Immature natural killer cell (primary cell): ENCODE measurements at regions not wholly inside any gene's neighbourhood (a gene's known extent, or its start where the extent isn't known, plus 50 kb on each side); places are given as distances from the start of the nearest gene placed in this dataset.

Experiments
- DNase-seq, 3 donors: peaks; one replicate each; pipeline ENCODE4 v3.0.0; 2022; ENCODE audit warnings: mixed read lengths in 1 of 3
- H3K27ac Mint-ChIP-seq, 6 donors: one replicate each; pipeline ENCODE4 v1.8.0; 2020; ENCODE audit warnings: mixed read lengths in 6 of 6, mild to moderate bottlenecking in 5 of 6, inconsistent platforms in 4 of 6, moderate library complexity in 3 of 6
- H3K27me3 Mint-ChIP-seq, 3 donors: one replicate each; pipeline ENCODE4 v1.8.0; 2020 to 2021; ENCODE audit warnings: low read depth in 3 of 3, mild to moderate bottlenecking in 3 of 3, mixed read lengths in 3 of 3, moderate library complexity in 3 of 3, inconsistent platforms in 1 of 3
- H3K36me3 Mint-ChIP-seq, 3 donors: one replicate each; pipeline ENCODE4 v1.8.0; 2020; ENCODE audit warnings: mixed read lengths in 3 of 3, inconsistent platforms in 2 of 3, mild to moderate bottlenecking in 2 of 3
- H3K4me1 Mint-ChIP-seq, 2 donors: one replicate each; pipeline ENCODE4 v1.8.0; 2020; ENCODE audit warnings: inconsistent platforms in 2 of 2, mild to moderate bottlenecking in 2 of 2, mixed read lengths in 2 of 2, moderate library complexity in 1 of 2
- H3K4me3 Mint-ChIP-seq, 5 donors: one replicate each; pipeline ENCODE4 v1.8.0; 2020; ENCODE audit warnings: mild to moderate bottlenecking in 5 of 5, mixed read lengths in 5 of 5, inconsistent platforms in 3 of 5, moderate library complexity in 3 of 5
- H3K9me3 Mint-ChIP-seq, 6 donors: one replicate each; pipeline ENCODE4 v1.8.0; 2020; ENCODE audit warnings: mild to moderate bottlenecking in 6 of 6, mixed read lengths in 6 of 6, inconsistent platforms in 4 of 6, moderate library complexity in 3 of 6

DNA sequence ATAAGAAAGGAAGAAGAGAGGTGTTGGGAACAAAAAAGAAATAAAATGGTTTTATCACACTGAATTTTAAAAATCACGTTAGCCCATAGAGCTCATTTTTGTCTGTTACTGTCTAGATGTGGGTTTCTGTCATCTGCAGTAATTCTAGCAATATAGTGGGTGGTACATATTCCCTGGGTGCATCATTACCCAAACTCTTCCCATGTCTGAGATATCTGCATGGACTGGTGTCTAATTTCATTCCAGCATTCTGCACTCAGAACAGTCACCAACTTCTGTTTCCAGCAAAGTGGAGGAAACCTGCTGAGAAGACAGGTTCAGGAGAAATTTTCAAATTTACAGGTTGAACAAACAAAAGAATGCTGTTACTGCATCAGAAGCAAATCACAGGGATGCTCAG, 263.8 kb downstream of the CDH11 start:
- peaks cover 0 to 2% (median 0%) of the 10 kb centered on the region in 3 donors for H3K27me3 Mint-ChIP-seq
- DNase-seq: no peak
- no peak overlapping the region for H3K27ac Mint-ChIP-seq
- H3K36me3 Mint-ChIP-seq: no peaks in the 10 kb centered on the region
- peaks cover 6 to 35% (median 13%) of the 10 kb centered on the region in 6 donors for H3K9me3 Mint-ChIP-seq
- no peak overlapping the region for H3K4me3 Mint-ChIP-seq
- H3K4me1 Mint-ChIP-seq: no peaks in the 10 kb centered on the region

DNA sequence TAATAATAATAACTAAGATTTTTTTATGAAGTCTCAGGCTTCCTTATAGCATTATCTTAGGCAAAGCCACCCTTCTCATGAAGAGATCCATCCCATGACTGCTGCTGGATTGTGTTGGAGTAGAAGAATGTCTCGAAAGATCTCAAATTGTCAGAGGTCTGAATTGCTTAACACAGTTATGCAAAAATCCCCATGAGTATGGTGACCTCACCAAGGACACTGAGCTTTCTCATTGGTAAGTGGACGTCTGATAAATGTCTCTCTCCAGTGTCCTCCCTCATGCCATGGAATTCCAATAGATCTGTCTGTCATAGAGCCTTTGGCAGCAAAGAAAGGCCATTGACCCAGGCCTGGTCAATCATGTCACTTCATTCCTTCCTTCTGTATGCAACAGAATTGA, 264.5 kb downstream of the CDH11 start:
- Mint-ChIP-seq H3K4me3 (no peak overlapping the region), H3K36me3 (no peaks in the 10 kb centered on the region), H3K27ac (no peak overlapping the region), H3K4me1 (no peaks in the 10 kb centered on the region), H3K27me3 (peaks cover 0 to 2% (median 0%) of the 10 kb centered on the region in 3 donors), H3K9me3 (peaks cover 6 to 35% (median 13%) of the 10 kb centered on the region in 6 donors)
- no peak for DNase-seq

DNA sequence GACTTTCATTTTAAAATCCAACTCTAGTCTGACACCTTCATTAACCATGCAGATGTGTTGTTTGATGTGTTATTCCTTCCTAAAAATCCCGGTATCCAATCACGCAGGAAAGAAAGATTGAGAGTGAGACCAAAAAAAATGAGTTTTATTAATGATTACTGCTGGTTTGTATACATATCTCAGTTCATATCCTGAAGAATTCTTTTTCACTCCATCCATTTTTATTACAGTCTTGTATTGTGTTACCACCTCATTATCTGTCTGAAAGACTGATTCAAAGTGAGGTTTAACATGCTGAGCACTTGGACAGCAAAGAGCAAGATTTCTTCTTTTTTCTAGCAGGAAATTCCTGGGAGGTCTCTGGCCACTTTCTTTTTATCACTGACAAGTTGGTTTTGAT, 268.3 kb downstream of the CDH11 start:
- Mint-ChIP-seq H3K9me3 (peaks cover 0 to 33% (median 7%) of the 10 kb centered on the region in 6 donors), H3K36me3 (no peaks in the 10 kb centered on the region), H3K27ac (no peak overlapping the region), H3K4me3 (no peak overlapping the region), H3K27me3 (peaks cover 0 to 2% (median 0%) of the 10 kb centered on the region in 3 donors), H3K4me1 (no peaks in the 10 kb centered on the region)
- no peak for DNase-seq

DNA sequence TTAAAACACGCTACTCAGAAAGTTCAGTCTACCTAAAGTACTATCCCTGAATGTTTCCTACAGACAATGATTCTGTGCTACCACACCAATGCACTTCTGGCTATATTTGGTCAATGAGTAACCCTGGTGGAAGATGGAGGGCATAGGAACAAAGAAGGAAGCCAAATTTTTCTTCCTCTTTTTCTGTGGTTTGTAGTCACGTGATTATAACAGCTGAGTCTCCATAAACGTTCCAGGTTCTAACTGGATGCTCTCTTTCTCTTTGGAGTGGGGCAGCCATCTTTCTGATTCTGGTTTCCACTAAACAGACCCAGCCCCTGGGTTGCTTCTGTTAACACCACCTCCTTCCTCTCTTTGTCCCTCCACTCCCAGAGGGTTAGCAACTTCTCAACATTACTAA, 274.9 kb downstream of the CDH11 start:
- Mint-ChIP-seq H3K27ac (no peak overlapping the region), H3K36me3 (peaks cover 0 to 5% (median 0%) of the 10 kb centered on the region in 3 donors), H3K9me3 (peaks cover 0 to 45% (median 12%) of the 10 kb centered on the region in 6 donors), H3K27me3 (peaks cover 0 to 2% (median 0%) of the 10 kb centered on the region in 3 donors), H3K4me1 (no peaks in the 10 kb centered on the region), H3K4me3 (no peak overlapping the region)
- no peak for DNase-seq

DNA sequence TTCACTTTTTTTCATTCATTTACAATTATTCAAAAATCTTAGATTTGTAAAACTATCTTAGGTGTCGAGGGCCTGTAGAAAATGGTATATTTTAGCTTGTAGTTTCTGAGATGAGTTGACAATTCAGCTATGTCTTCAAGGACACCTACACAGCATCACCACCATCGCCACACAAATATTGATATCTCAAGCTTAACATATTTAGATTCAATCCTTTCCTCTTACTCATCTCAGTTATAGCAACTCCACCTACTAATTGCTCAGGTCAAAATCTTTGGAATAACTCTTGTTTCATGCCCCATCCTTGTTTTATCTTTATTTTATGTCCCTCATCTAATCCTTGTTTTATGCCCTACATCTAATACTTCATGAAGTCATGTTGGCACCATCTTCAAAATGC, 276.8 kb downstream of the CDH11 start:
- no peaks in the 10 kb centered on the region for H3K4me1 Mint-ChIP-seq
- peaks cover 0 to 5% (median 0%) of the 10 kb centered on the region in 3 donors for H3K36me3 Mint-ChIP-seq
- no peak overlapping the region for H3K4me3 Mint-ChIP-seq
- peaks cover 0 to 3% (median 0%) of the 10 kb centered on the region in 3 donors for H3K27me3 Mint-ChIP-seq
- no peak for DNase-seq
- no peak overlapping the region for H3K27ac Mint-ChIP-seq
- peaks cover 3 to 39% (median 15%) of the 10 kb centered on the region in 6 donors for H3K9me3 Mint-ChIP-seq

DNA sequence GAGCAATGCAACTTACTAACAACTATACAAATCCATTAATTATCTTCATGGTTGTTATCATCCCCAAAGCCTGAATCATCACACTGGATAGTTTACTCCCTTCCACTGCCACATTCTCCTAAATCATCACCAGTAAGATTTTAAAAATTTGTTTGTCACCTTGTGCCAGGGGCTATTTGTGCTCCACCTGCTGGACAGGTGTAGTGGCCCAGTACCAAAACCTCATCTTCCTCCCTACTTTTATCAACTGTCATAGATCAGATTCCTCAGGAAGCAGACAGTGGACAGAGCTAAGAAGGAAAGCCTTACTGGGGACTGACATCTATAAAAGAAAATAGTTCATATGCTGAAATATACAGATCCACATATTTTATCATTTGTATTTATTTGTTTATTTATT, 280.4 kb downstream of the CDH11 start:
- peaks cover 0 to 3% (median 0%) of the 10 kb centered on the region in 3 donors for H3K27me3 Mint-ChIP-seq
- no peaks in the 10 kb centered on the region for H3K36me3 Mint-ChIP-seq
- no peak overlapping the region for H3K4me3 Mint-ChIP-seq
- no peaks in the 10 kb centered on the region for H3K4me1 Mint-ChIP-seq
- peaks cover 3 to 47% (median 12%) of the 10 kb centered on the region in 6 donors for H3K9me3 Mint-ChIP-seq
- DNase-seq: no peak
- no peak overlapping the region for H3K27ac Mint-ChIP-seq

DNA sequence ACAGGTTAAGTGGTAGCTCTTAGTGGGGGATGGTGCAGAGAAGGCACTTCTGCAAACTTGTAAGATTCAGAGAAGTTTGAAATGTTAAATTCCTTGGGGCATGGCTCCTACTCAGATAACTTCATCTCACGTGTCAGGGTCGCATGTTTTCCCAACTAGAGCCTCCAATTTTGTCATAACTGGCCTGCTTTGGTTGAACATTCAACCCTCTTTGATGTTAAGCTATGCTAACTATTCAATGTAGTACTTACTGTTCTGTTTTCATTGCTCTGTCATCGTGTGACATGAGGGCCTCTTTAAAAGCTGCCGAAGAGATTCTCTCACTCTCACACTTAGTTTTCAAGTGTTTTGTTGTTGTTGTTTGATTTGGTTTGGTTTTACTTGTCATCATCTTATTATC, 280.8 kb downstream of the CDH11 start:
- H3K4me3 Mint-ChIP-seq: no peak overlapping the region
- H3K9me3 Mint-ChIP-seq: peaks cover 3 to 48% (median 14%) of the 10 kb centered on the region in 6 donors
- peaks cover 0 to 3% (median 0%) of the 10 kb centered on the region in 3 donors for H3K27me3 Mint-ChIP-seq
- DNase-seq: no peak
- H3K27ac Mint-ChIP-seq: no peak overlapping the region
- no peaks in the 10 kb centered on the region for H3K4me1 Mint-ChIP-seq
- no peaks in the 10 kb centered on the region for H3K36me3 Mint-ChIP-seq

DNA sequence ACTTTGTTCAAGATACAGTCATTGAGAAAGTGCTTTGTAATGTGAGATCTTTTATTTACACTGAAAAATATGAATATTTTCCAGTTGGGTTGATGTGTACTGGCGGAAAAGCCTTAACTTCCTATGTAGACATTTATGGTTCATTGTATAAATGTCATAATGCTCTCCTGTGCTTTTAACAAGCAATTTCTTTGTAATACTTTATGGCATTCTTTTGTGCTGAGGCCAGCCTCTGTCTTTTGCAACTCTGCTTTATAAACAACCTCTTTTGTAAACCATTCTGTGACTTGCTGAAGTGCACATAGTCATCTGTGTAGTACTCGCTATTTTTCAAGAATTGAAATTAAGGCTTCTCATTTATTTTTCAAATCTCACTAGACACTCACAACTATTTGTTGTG, 291.2 kb downstream of the CDH11 start:
- no peaks in the 10 kb centered on the region for H3K4me1 Mint-ChIP-seq
- DNase-seq: no peak
- no peaks in the 10 kb centered on the region for H3K36me3 Mint-ChIP-seq
- no peaks in the 10 kb centered on the region for H3K27me3 Mint-ChIP-seq
- H3K4me3 Mint-ChIP-seq: no peak overlapping the region
- peaks cover 2 to 42% (median 13%) of the 10 kb centered on the region in 6 donors for H3K9me3 Mint-ChIP-seq
- no peak overlapping the region for H3K27ac Mint-ChIP-seq

DNA sequence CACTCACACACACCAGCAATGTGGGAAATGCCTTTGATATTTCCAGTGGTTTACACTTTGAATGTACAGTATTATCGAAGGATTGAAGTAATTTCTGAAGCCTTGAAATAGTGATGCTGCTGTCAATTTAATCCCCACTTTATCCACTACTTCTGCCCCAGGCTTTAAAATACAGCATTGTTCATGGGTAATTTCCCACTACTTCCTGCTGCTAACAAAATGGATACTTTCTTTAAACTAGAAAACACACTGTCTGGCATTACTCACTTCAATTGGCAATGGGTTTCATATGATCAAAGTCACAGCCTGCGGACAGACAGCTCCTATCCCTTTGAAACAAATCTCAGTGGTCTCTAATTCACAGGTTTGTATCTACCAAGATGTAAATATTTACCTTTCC, 292.2 kb downstream of the CDH11 start:
- Mint-ChIP-seq H3K36me3 (no peaks in the 10 kb centered on the region), H3K4me1 (no peaks in the 10 kb centered on the region), H3K27me3 (no peaks in the 10 kb centered on the region), H3K9me3 (peaks cover 4 to 44% (median 11%) of the 10 kb centered on the region in 6 donors), H3K27ac (no peak overlapping the region), H3K4me3 (no peak overlapping the region)
- DNase-seq: no peak

DNA sequence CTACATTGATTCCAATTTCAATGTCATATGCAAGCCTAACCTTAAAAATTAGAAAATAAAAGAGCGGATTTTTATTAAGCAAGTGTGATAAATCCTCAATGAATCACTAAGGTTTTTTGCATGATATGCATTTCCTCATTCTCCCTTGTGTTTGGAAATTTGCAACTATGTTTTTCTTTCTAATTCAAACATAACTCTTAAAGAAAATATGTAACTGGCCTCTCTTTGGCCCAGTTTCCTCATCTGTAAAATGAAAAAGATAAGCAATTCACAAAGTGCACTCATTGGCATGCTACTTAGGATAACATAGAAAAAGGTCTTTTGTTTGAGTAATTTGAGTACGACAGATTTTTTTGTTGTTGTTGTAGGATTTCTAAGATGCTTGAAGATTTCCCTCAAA, 295.5 kb downstream of the CDH11 start:
- Mint-ChIP-seq H3K27ac (no peak overlapping the region), H3K4me1 (no peaks in the 10 kb centered on the region), H3K36me3 (no peaks in the 10 kb centered on the region), H3K27me3 (no peaks in the 10 kb centered on the region), H3K4me3 (no peak overlapping the region), H3K9me3 (peaks cover 6 to 38% (median 9%) of the 10 kb centered on the region in 6 donors)
- DNase-seq: no peak

DNA sequence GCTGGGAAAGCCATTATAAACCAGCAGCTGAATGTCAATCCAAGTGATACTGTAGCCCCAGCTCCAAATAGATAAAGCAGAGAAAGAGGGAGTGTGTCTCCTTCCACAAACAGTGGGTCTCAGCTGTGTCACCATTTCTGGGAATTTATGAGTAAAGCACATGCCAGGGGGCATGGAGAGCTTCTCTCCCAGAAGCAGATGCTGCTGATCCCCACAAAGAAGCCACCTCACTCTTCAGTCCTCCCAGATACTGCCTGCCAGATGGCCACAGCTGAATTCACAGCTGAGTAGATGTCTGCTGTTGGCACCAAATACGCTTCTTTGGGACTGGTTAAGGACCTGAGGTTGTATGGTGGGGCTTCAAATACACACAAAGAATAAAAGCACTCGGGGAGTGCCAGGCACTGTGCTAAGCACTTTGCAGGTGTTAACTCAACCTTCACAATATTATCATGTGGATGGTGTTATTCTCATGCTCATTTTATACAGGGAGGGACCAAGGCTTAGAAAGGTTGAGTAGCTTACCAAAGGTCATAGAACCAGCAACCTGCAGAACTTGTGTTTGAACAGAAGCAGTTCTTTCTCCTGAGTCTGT, 298.3 kb downstream of the CDH11 start:
- Mint-ChIP-seq H3K36me3 (no peaks in the 10 kb centered on the region), H3K4me3 (no peak overlapping the region), H3K27ac (no peak overlapping the region), H3K9me3 (peaks cover 7 to 54% (median 13%) of the 10 kb centered on the region in 6 donors), H3K4me1 (no peaks in the 10 kb centered on the region), H3K27me3 (no peaks in the 10 kb centered on the region)
- no peak for DNase-seq

DNA sequence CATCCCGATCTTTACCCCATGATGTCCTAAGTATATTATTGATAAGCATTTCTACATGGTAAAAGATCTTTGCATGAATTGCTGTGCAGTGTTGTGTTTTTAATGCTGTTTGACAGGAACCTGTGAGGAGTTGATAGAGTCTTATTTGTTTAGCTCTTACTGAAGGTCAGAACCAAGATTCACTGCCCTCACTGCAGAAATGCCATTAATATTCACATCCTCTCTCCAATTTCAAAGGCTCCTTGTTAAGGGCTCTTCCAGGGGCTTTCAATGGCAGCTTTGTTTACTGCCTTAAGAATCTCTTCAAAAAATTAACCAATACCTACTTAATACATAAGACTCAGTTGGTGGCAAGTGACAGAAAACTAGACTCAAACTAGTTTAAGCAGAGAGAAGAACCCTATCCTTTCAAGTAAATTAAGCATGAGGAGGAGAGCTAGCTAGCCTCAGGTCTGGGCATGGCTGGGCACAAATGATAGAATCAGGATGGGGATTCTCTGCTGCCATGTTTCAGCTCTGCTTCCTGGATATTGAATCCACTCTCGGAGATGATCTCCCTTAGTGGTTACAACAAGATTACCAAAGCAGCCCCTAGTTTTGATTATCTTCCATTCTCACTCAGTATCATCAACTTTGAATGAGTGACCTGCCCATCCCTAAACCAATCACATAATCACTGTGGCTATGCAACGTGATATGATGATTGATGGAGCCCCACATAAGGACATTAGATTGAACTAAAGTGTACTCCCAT, 311.8 kb downstream of the CDH11 start:
- Mint-ChIP-seq H3K27me3 (peaks cover 0 to 2% (median 0%) of the 10 kb centered on the region in 3 donors), H3K27ac (no peak overlapping the region), H3K4me3 (no peak overlapping the region), H3K9me3 (peaks cover 6 to 41% (median 9%) of the 10 kb centered on the region in 6 donors), H3K4me1 (no peaks in the 10 kb centered on the region), H3K36me3 (no peaks in the 10 kb centered on the region)
- no peak for DNase-seq

DNA sequence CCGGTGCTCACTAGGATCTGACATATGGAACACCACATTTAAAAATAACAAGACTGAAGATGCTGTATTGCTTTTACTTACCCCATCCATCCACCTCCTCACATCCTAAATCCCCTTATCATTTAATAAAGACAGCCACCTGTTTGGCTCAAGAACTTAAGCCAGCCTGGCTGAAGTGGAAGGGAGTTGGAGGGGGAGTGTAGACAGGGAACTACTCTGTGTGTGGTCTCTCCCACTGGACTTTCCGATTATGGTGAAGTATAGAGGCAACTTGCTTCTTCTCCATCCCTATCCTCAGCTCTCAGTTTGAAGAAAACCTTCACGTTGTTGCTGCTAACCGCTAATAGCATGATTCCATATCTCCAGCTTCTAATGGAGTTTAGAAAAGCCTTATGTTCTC, 313.4 kb downstream of the CDH11 start:
- no peaks in the 10 kb centered on the region for H3K4me1 Mint-ChIP-seq
- H3K9me3 Mint-ChIP-seq: peaks cover 6 to 41% (median 7%) of the 10 kb centered on the region in 6 donors
- peaks cover 0 to 2% (median 0%) of the 10 kb centered on the region in 3 donors for H3K27me3 Mint-ChIP-seq
- no peak for DNase-seq
- no peak overlapping the region for H3K27ac Mint-ChIP-seq
- H3K36me3 Mint-ChIP-seq: no peaks in the 10 kb centered on the region
- H3K4me3 Mint-ChIP-seq: no peak overlapping the region

DNA sequence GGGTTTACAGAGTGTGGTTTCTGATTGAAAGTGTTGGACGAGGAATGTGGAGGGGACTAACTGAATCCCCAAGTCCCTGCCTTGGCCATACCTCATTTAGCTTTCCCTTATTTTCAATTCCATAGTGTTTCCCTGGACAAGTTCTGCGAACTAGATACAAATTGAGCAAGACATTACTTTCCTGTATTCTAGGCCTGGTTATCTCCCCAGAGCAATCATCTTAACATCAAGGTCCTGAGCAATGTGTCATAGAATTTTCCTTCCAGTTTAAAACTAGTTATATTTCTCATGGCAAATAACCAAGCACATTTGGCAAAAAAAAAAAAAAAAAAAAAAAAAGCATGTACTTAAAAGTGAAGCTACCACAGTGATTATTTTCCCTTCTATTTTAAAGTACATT, 330.1 kb downstream of the CDH11 start:
- H3K9me3 Mint-ChIP-seq: peaks cover 7 to 41% (median 15%) of the 10 kb centered on the region in 6 donors

More for the DNA sequence above, 330.1 kb downstream of the CDH11 start:
- Mint-ChIP-seq H3K4me3 (no peak overlapping the region), H3K27ac (no peak overlapping the region), H3K4me1 (no peaks in the 10 kb centered on the region), H3K36me3 (peaks cover 3 to 6% (median 4%) of the 10 kb centered on the region in 3 donors), H3K27me3 (no peaks in the 10 kb centered on the region)
- DNase-seq: no peak
